IPS-18a (cell line): ENCODE measurements at regions not wholly inside any gene's neighbourhood (a gene's known extent, or its start where the extent isn't known, plus 50 kb on each side); places are given as distances from the start of the nearest gene placed in this dataset.

ENCODE experiments used
- H3K27ac ChIP-seq: one replicate; pipeline ENCODE4 v1.5.1; 2013; ENCODE audit warnings: low read length
- H3K27me3 ChIP-seq: one replicate; pipeline ENCODE4 v1.6.1; 2013; ENCODE audit warnings: mild to moderate bottlenecking, low read length; ENCODE audit not compliant: control insufficient read depth, insufficient read depth
- H3K36me3 ChIP-seq: one replicate; pipeline ENCODE4 v1.6.1; 2013; ENCODE audit warnings: low read depth, low read length; ENCODE audit not compliant: control insufficient read depth
- H3K4me1 ChIP-seq: one replicate; pipeline ENCODE4 v1.6.1; 2013; ENCODE audit warnings: low read depth, low read length; ENCODE audit not compliant: control insufficient read depth
- H3K4me3 ChIP-seq: one replicate; pipeline ENCODE4 v1.5.1; 2013; ENCODE audit warnings: low read length
- H3K9ac ChIP-seq: one replicate; pipeline ENCODE4 v1.6.1; 2013; ENCODE audit warnings: mild to moderate bottlenecking, low read length, moderate library complexity
- H3K9me3 ChIP-seq: one replicate; pipeline ENCODE4 v1.6.1; 2013; ENCODE audit warnings: low read depth, low read length; ENCODE audit not compliant: control insufficient read depth

DNA sequence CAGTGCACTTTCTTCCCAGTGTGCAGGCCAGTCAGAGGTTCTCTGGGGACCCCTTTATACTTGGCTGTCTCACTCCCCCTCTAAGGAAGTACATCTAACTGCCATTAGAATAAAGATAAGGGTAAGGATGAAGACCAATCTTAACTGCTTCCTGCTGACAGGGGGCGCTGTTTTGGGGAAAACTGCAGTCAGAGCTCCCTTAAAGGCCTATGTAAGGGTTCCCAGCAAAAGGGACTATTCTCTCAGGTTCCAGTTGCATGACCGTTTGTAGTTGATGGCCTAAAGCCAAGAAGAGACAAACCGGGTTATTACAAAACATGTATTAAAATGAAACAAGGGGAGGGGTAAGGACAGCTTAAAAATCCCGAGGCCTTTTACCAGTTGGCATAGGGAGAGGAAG is 115.6 kb upstream of the SPIN4 start:
- Histone ChIP-seq H3K9ac (no peak overlapping the region), H3K27me3 (no peaks in the 10 kb centered on the region), H3K4me3 (no peak overlapping the region), H3K36me3 (no peaks in the 10 kb centered on the region), H3K9me3 (peaks cover 37% of the 10 kb centered on the region), H3K4me1 (no peaks in the 10 kb centered on the region), H3K27ac (no peak overlapping the region)

DNA sequence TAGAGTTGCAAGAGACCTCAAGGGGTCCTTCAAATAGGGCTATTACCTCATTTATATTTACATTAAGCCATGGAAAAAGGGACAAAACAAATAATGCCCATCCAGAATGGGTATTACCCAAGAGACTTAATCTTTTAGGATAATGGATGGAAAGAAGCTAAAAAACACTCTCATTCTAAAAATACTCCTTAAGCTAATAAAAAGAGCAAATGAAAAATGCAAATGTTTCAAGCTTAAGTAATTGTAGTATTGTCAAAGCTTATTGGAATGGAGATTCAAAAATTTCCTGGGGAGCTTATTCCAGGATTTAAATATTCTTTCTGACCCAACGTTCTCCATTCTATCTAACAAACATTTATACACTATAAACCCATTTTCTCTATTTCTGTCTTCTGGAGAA is 107.8 kb upstream of the SPIN4 start:
- no peaks in the 10 kb centered on the region for H3K36me3 ChIP-seq
- H3K9ac ChIP-seq, result no peak overlapping the region
- H3K9me3 ChIP-seq, result peaks cover 26% of the 10 kb centered on the region
- no peaks in the 10 kb centered on the region for H3K27me3 ChIP-seq
- no peak overlapping the region for H3K27ac ChIP-seq
- H3K4me1 ChIP-seq, result peaks cover 4% of the 10 kb centered on the region
- H3K4me3 ChIP-seq, result no peak overlapping the region

GRCh38 chrX:63453571-63453970 is 102.4 kb upstream of the SPIN4 start:
- Histone ChIP-seq H3K27me3 (no peaks in the 10 kb centered on the region), H3K36me3 (no peaks in the 10 kb centered on the region), H3K9ac (no peak overlapping the region), H3K4me3 (no peak overlapping the region), H3K4me1 (no peaks in the 10 kb centered on the region), H3K27ac (no peak overlapping the region), H3K9me3 (peaks cover 33% of the 10 kb centered on the region)

GRCh38 chrX:63441717-63442116 is 90.6 kb upstream of the SPIN4 start:
- Histone ChIP-seq H3K36me3 (no peaks in the 10 kb centered on the region), H3K27me3 (no peaks in the 10 kb centered on the region), H3K9me3 (peaks cover 19% of the 10 kb centered on the region), H3K27ac (no peak overlapping the region), H3K4me3 (no peak overlapping the region), H3K9ac (no peak overlapping the region), H3K4me1 (no peaks in the 10 kb centered on the region)

GRCh38 chrX:63439580-63439979 is 88.4 kb upstream of the SPIN4 start:
- no peak overlapping the region for H3K9ac ChIP-seq
- no peaks in the 10 kb centered on the region for H3K36me3 ChIP-seq
- H3K27me3 ChIP-seq, result no peaks in the 10 kb centered on the region
- H3K27ac ChIP-seq, result no peak overlapping the region
- no peaks in the 10 kb centered on the region for H3K4me1 ChIP-seq
- H3K4me3 ChIP-seq, result no peak overlapping the region
- peaks cover 18% of the 10 kb centered on the region for H3K9me3 ChIP-seq

DNA sequence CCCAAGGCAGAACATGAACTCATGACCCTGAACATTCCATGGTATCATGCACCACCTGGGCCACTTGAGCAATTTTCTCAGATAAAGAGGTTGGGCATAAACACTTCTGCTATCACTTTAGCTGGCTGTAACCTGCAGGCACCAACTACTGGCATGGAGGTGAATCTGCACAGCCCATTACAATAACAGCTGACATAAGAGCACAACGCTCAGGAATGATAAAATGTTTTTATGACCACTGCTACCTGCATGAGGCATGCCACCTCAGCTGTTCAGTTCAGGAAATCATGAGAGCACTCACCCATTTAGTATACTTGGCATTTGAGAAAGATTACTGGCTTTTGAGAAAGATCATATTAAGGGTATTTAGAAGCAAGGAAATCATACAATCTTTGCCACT is 85.7 kb upstream of the SPIN4 start:
- Histone ChIP-seq H3K36me3 (no peaks in the 10 kb centered on the region), H3K4me1 (no peaks in the 10 kb centered on the region), H3K4me3 (no peak overlapping the region), H3K9ac (no peak overlapping the region), H3K27me3 (no peaks in the 10 kb centered on the region), H3K27ac (no peak overlapping the region), H3K9me3 (peaks cover 7% of the 10 kb centered on the region)

GRCh38 chrX:63434665-63435064 is 83.5 kb upstream of the SPIN4 start:
- Histone ChIP-seq H3K27me3 (no peaks in the 10 kb centered on the region), H3K9me3 (peaks cover 12% of the 10 kb centered on the region), H3K4me3 (no peak overlapping the region), H3K27ac (no peak overlapping the region), H3K36me3 (no peaks in the 10 kb centered on the region), H3K4me1 (no peaks in the 10 kb centered on the region), H3K9ac (no peak overlapping the region)

- no peak overlapping the region for H3K27ac ChIP-seq
- H3K9ac ChIP-seq, result no peak overlapping the region
- peaks cover 12% of the 10 kb centered on the region for H3K9me3 ChIP-seq
- no peaks in the 10 kb centered on the region for H3K4me1 ChIP-seq
- H3K36me3 ChIP-seq, result no peaks in the 10 kb centered on the region
- H3K27me3 ChIP-seq, result no peaks in the 10 kb centered on the region
- no peak overlapping the region for H3K4me3 ChIP-seq
These were observed 83.1 kb upstream of the SPIN4 start for GRCh38 chrX:63434206-63434605.

DNA sequence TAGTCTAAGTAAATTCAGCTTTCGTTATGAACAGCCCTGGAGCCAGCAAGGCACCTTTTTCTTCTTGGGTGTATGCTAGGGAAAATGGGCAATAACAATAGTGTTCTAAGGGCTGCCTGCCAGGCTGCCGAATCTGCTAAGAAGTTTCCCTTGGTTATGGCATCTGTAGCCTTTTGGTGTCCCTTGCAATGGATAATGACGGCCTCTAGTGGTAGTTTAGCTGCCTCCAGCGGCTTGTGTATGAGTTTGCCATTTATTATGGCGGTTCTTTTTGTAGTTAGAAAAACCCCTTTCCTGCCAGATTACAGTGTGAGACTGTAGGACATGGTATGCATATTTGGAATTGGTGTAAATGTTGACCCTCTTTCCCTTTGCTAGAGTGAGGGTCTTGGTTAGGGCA is 78.9 kb upstream of the SPIN4 start:
- H3K9ac ChIP-seq, result no peak overlapping the region
- peaks cover 17% of the 10 kb centered on the region for H3K9me3 ChIP-seq
- no peak overlapping the region for H3K27ac ChIP-seq
- no peaks in the 10 kb centered on the region for H3K36me3 ChIP-seq
- H3K27me3 ChIP-seq, result no peaks in the 10 kb centered on the region
- no peak overlapping the region for H3K4me3 ChIP-seq
- no peaks in the 10 kb centered on the region for H3K4me1 ChIP-seq

- H3K9ac ChIP-seq, result no peak overlapping the region
These were observed 77.2 kb upstream of the SPIN4 start for GRCh38 chrX:63428348-63428747.

GRCh38 chrX:63426519-63426918 is 75.4 kb upstream of the SPIN4 start:
- H3K4me3 ChIP-seq, result no peak overlapping the region
- H3K36me3 ChIP-seq, result no peaks in the 10 kb centered on the region
- H3K4me1 ChIP-seq, result no peaks in the 10 kb centered on the region
- no peak overlapping the region for H3K27ac ChIP-seq
- no peaks in the 10 kb centered on the region for H3K27me3 ChIP-seq
- H3K9me3 ChIP-seq, result peaks cover 27% of the 10 kb centered on the region
- no peak overlapping the region for H3K9ac ChIP-seq

More at GRCh38 chrX:63428348-63428747, 77.2 kb upstream of the SPIN4 start:
- Histone ChIP-seq H3K9me3 (peaks cover 30% of the 10 kb centered on the region), H3K4me1 (no peaks in the 10 kb centered on the region), H3K27ac (no peak overlapping the region), H3K36me3 (no peaks in the 10 kb centered on the region), H3K27me3 (no peaks in the 10 kb centered on the region), H3K4me3 (no peak overlapping the region)

GRCh38 chrX:63424063-63424462 is 72.9 kb upstream of the SPIN4 start:
- Histone ChIP-seq H3K27me3 (no peaks in the 10 kb centered on the region), H3K4me1 (no peaks in the 10 kb centered on the region), H3K36me3 (no peaks in the 10 kb centered on the region), H3K4me3 (no peak overlapping the region), H3K9ac (no peak overlapping the region), H3K9me3 (peaks cover 26% of the 10 kb centered on the region), H3K27ac (no peak overlapping the region)
